ENCODE measurements at regions not wholly inside any gene's neighbourhood (a gene's known extent, or its start where the extent isn't known, plus 50 kb on each side); places are given as distances from the start of the nearest gene placed in this dataset.
"Not testable (repeated sequence)": the region's sequence is repeated elsewhere in the genome, so short reads cannot be mapped to it uniquely, and the experiment has no call there.

GRCh38 chr7:118956285-118956684 lies 731.8 kb downstream of the ANKRD7 start:
- TF ChIP-seq EZH2 (IDR thresholded peaks at IDR 0.05; ENCODE audit: insufficient read depth, low read length); CTCF (IDR thresholded peaks at IDR 0.05; ENCODE audit: insufficient read depth, low read depth, low read length): not testable (repeated sequence)

All from astrocyte (in vitro differentiated cells and primary cell).